Upper lobe of left lung (tissue), 4 donors: ENCODE measurements at regions not wholly inside any gene's neighbourhood (a gene's known extent, or its start where the extent isn't known, plus 50 kb on each side); places are given as distances from the start of the nearest gene placed in this dataset.

Experiments used
- CTCF ChIP-seq, 6 experiments: fragments of 450-650 bp in 4 of 6; fragments of 200-600 bp in 2 of 6; sonication (generic) in 2 of 6; IDR thresholded peaks; one replicate each; pipeline ENCODE4 v1.5.1; 2016 to 2019; ENCODE audit warnings: antibody characterized with exemption in 6 of 6
- EP300 ChIP-seq, 4 donors: sonication (generic); formaldehyde crosslinking; IDR thresholded peaks; one replicate each; pipeline ENCODE4 v1.5.1; 2017; ENCODE audit warnings: antibody characterized with exemption in 4 of 4, control low read depth in 2 of 4
- POLR2A ChIP-seq, 4 donors: fragments of 450-650 bp; IDR thresholded peaks; one replicate each; pipeline ENCODE4 v1.5.1; 2016 to 2017; ENCODE audit warnings: antibody characterized with exemption in 4 of 4, mild to moderate bottlenecking in 2 of 4
- POLR2AphosphoS5 ChIP-seq, 2 donors: sonication (generic); formaldehyde crosslinking; IDR thresholded peaks; one replicate each; pipeline ENCODE4 v1.5.1; 2017; ENCODE audit warnings: antibody characterized with exemption in 2 of 2

GRCh38 chr3:40939030-40939740, 260.1 kb upstream of the CTNNB1 start:
- TF ChIP-seq CTCF (IDR thresholded peaks at IDR 0.05): no peak
- TF ChIP-seq POLR2A (IDR thresholded peaks at IDR 0.05): no peak
- peak in 2 of 4 donors; percentile 23 to 71 for TF ChIP-seq EP300 (IDR thresholded peaks at IDR 0.05)
- no peak for TF ChIP-seq POLR2AphosphoS5 (IDR thresholded peaks at IDR 0.05)
